Loucy (cell line): ENCODE measurements at regions not wholly inside any gene's neighbourhood (a gene's known extent, or its start where the extent isn't known, plus 50 kb on each side); places are given as distances from the start of the nearest gene placed in this dataset.

ENCODE experiments used
- H2AFZ ChIP-seq: fragments of 200-600 bp; sonication (generic); 2 replicates; pipeline ENCODE4 v1.6.0; 2016; ENCODE audit warnings: antibody characterized with exemption, mild to moderate bottlenecking, low read length, moderate library complexity
- H3F3A ChIP-seq: fragments of 200-600 bp; 2 replicates; pipeline ENCODE4 v1.6.0; 2016; ENCODE audit warnings: antibody characterized with exemption, low read depth, mild to moderate bottlenecking
- H3K27me3 ChIP-seq: fragments of 200-600 bp; sonication (generic); 2 replicates; pipeline ENCODE4 v1.6.1; 2014; ENCODE audit warnings: low read length, mild to moderate bottlenecking; ENCODE audit not compliant: insufficient read depth, poor library complexity, severe bottlenecking
- H3K36me3 ChIP-seq: fragments of 200-600 bp; sonication (generic); 2 replicates; pipeline ENCODE4 v1.6.1; 2016; ENCODE audit warnings: low read length; ENCODE audit not compliant: insufficient read depth
- H3K4me1 ChIP-seq: fragments of 200-600 bp; sonication (generic); 2 replicates; pipeline ENCODE4 v1.5.1; 2014; ENCODE audit warnings: low read length, mild to moderate bottlenecking; ENCODE audit not compliant: insufficient read depth, poor library complexity, severe bottlenecking
- H3K4me2 ChIP-seq: fragments of 200-600 bp; sonication (generic); 2 replicates; pipeline ENCODE4 v1.6.0; 2014; ENCODE audit warnings: antibody characterized with exemption, low read length, low read depth, mild to moderate bottlenecking; ENCODE audit not compliant: poor library complexity, severe bottlenecking
- H3K4me3 ChIP-seq: fragments of 200-600 bp; sonication (generic); 2 replicates; pipeline ENCODE4 v1.5.1; 2014; ENCODE audit warnings: low read length, mild to moderate bottlenecking, mixed read lengths; ENCODE audit not compliant: poor library complexity, severe bottlenecking
- H3K79me2 ChIP-seq: fragments of 200-600 bp; sonication (generic); 2 replicates; pipeline ENCODE4 v1.6.1; 2014; ENCODE audit warnings: low read length; ENCODE audit not compliant: insufficient read depth
- H3K9ac ChIP-seq: fragments of 200-600 bp; sonication (generic); 2 replicates; pipeline ENCODE4 v1.6.0; 2014; ENCODE audit warnings: mild to moderate bottlenecking, low read depth, low read length, moderate library complexity; ENCODE audit not compliant: poor library complexity, severe bottlenecking
- H3K9me2 ChIP-seq: fragments of 200-600 bp; sonication (generic); replicated peaks from 2 replicates; pipeline ENCODE4 v1.6.1; 2016; ENCODE audit warnings: low read depth, low read length, mixed read lengths
- H3K9me3 ChIP-seq: fragments of 200-600 bp; sonication (generic); 2 replicates; pipeline ENCODE4 v1.6.1; 2014; ENCODE audit warnings: mild to moderate bottlenecking, antibody characterized with exemption, low read length, low read depth; ENCODE audit not compliant: insufficient read depth
- H4K20me1 ChIP-seq: fragments of 200-600 bp; sonication (generic); 2 replicates; pipeline ENCODE4 v1.6.0; 2014; ENCODE audit warnings: antibody characterized with exemption, low read length, mild to moderate bottlenecking; ENCODE audit not compliant: insufficient read depth, poor library complexity, severe bottlenecking
- CTCF ChIP-seq: fragments of 200-600 bp; sonication (generic); conservative IDR thresholded peaks from 2 replicates; pipeline ENCODE4 v1.5.1; 2014; ENCODE audit warnings: mild to moderate bottlenecking, antibody characterized with exemption, low read length
- EZH2phosphoT487 ChIP-seq: fragments of 200-600 bp; IDR thresholded peaks from 2 replicates; pipeline ENCODE4 v1.6.1; 2018; ENCODE audit warnings: antibody characterized with exemption, mild to moderate bottlenecking, moderate library complexity, borderline replicate concordance

GRCh38 chr10:61283066-61283465, 170.1 kb downstream of the TMEM26 start:
- peaks cover 7% of the 10 kb centered on the region for H3K27me3 ChIP-seq
- no peak for TF ChIP-seq EZH2phosphoT487
- no peak for TF ChIP-seq CTCF
- no peak overlapping the region for H3K4me2 ChIP-seq
- no peak overlapping the region for H3K9ac ChIP-seq
- no peaks in the 10 kb centered on the region for H3K9me2 ChIP-seq
- H3K79me2 ChIP-seq, result no peaks in the 10 kb centered on the region
- no peaks in the 10 kb centered on the region for H4K20me1 ChIP-seq
- peaks cover 30% of the 10 kb centered on the region for H3K4me1 ChIP-seq
- no peaks in the 10 kb centered on the region for H3K36me3 ChIP-seq
- no peak overlapping the region for H2AFZ ChIP-seq
- H3K9me3 ChIP-seq, result no peaks in the 10 kb centered on the region
- no peak overlapping the region for H3K4me3 ChIP-seq
- H3F3A ChIP-seq, result peaks cover 6% of the 10 kb centered on the region; the same call in 1 of the 2 replicates

GRCh38 chr10:61280303-61280702, 172.9 kb downstream of the TMEM26 start:
- H3K79me2 ChIP-seq, result no peaks in the 10 kb centered on the region
- no peaks in the 10 kb centered on the region for H3K36me3 ChIP-seq
- no peaks in the 10 kb centered on the region for H3K9me3 ChIP-seq
- no peaks in the 10 kb centered on the region for H3K9me2 ChIP-seq
- H3F3A ChIP-seq, result no peaks in the 10 kb centered on the region
- peaks cover 9% of the 10 kb centered on the region for H3K4me1 ChIP-seq
- no peak overlapping the region for H2AFZ ChIP-seq
- H3K4me2 ChIP-seq, result no peak overlapping the region
- TF ChIP-seq CTCF (no peak), EZH2phosphoT487 (no peak)
- H3K9ac ChIP-seq, result no peak overlapping the region
- no peak overlapping the region for H3K4me3 ChIP-seq
- no peaks in the 10 kb centered on the region for H4K20me1 ChIP-seq
- peaks cover 2% of the 10 kb centered on the region for H3K27me3 ChIP-seq

GRCh38 chr10:61279400-61279799, 173.8 kb downstream of the TMEM26 start:
- no peak overlapping the region for H3K4me3 ChIP-seq
- H3K4me1 ChIP-seq, result peaks cover 9% of the 10 kb centered on the region
- H3F3A ChIP-seq, result no peaks in the 10 kb centered on the region
- no peaks in the 10 kb centered on the region for H3K36me3 ChIP-seq
- H2AFZ ChIP-seq, result no peak overlapping the region
- H3K9me2 ChIP-seq, result no peaks in the 10 kb centered on the region
- TF ChIP-seq EZH2phosphoT487, result no peak
- no peak for TF ChIP-seq CTCF
- H3K27me3 ChIP-seq, result no peaks in the 10 kb centered on the region
- no peaks in the 10 kb centered on the region for H3K9me3 ChIP-seq
- peak overlapping the region; percentile 21 for H3K4me2 ChIP-seq
- H3K79me2 ChIP-seq, result no peaks in the 10 kb centered on the region
- H4K20me1 ChIP-seq, result no peaks in the 10 kb centered on the region
- H3K9ac ChIP-seq, result no peak overlapping the region
